Activated CD8-positive, alpha-beta memory T cell treated with anti-CD3 and anti-CD28 coated beads, Interleukin-2, amount 10 ng/mL, durations not matched to agents 7 days and 5 days (primary cell): ENCODE measurements at regions not wholly inside any gene's neighbourhood (a gene's known extent, or its start where the extent isn't known, plus 50 kb on each side); places are given as distances from the start of the nearest gene placed in this dataset.
"Not testable (repeated sequence)": the region's sequence is repeated elsewhere in the genome, so short reads cannot be mapped to it uniquely, and the experiment has no call there.

Experiments used
- ATAC-seq: fragments of 150-1000 bp; cut with Tn5 transposase; one replicate; pipeline ENCODE4 v1.10.0; 2021; ENCODE audit warnings: moderate library complexity
- CTCF ChIA-PET: fragments of 350-600 bp; sonication (Branson Sonifier 250); formaldehyde crosslinking; loops from one replicate; lab custom pipeline; 2021; ENCODE audit warnings: antibody characterized with exemption; lab: Charles Lee
- DNase-seq: peaks from one replicate; pipeline ENCODE4 v3.0.0-alpha.2; 2020
- H3K27ac Mint-ChIP-seq: one replicate; pipeline ENCODE4 v1.8.0; 2021; ENCODE audit warnings: mild to moderate bottlenecking, mixed read lengths
- H3K27me3 Mint-ChIP-seq: one replicate; pipeline ENCODE4 v1.8.0; 2021; ENCODE audit warnings: mixed read lengths
- H3K36me3 Mint-ChIP-seq: one replicate; pipeline ENCODE4 v1.8.0; 2021; ENCODE audit warnings: mild to moderate bottlenecking, mixed read lengths
- H3K4me1 Mint-ChIP-seq: one replicate; pipeline ENCODE4 v1.8.0; 2021; ENCODE audit warnings: mixed read lengths
- H3K4me3 Mint-ChIP-seq: one replicate; pipeline ENCODE4 v1.8.0; 2021; ENCODE audit warnings: mild to moderate bottlenecking, moderate library complexity, mixed read lengths
- H3K9me3 Mint-ChIP-seq: one replicate; pipeline ENCODE4 v1.8.0; 2022; ENCODE audit warnings: low read depth, mixed read lengths

- Mint-ChIP-seq H3K36me3 (peaks cover 2% of the 10 kb centered on the region), H3K4me1 (no peaks in the 10 kb centered on the region), H3K4me3 (no peak overlapping the region), H3K27me3 (no peaks in the 10 kb centered on the region), H3K27ac (no peak overlapping the region), H3K9me3 (peaks cover 18% of the 10 kb centered on the region)
- CTCF ChIA-PET = no interaction called here
- DNase-seq = no peak
- ATAC-seq = no peak
Observed at GRCh38 chr5:2542026-2542425, 209.5 kb downstream of the IRX2 start.

GRCh38 chr5:2538169-2538568, 213.3 kb downstream of the IRX2 start:
- no peak for ATAC-seq
- peaks cover 2% of the 10 kb centered on the region for H3K36me3 Mint-ChIP-seq
- no peak for DNase-seq
- no peak overlapping the region for H3K4me3 Mint-ChIP-seq
- peaks cover 18% of the 10 kb centered on the region for H3K9me3 Mint-ChIP-seq
- H3K27ac Mint-ChIP-seq = no peak overlapping the region
- H3K27me3 Mint-ChIP-seq = no peaks in the 10 kb centered on the region
- H3K4me1 Mint-ChIP-seq = no peaks in the 10 kb centered on the region
- CTCF ChIA-PET = no interaction called here

- Mint-ChIP-seq H3K9me3 (peaks cover 18% of the 10 kb centered on the region), H3K27ac (no peak overlapping the region), H3K36me3 (peaks cover 2% of the 10 kb centered on the region), H3K27me3 (no peaks in the 10 kb centered on the region), H3K4me3 (no peak overlapping the region), H3K4me1 (no peaks in the 10 kb centered on the region)
- CTCF ChIA-PET = no interaction called here
- DNase-seq (no peak), ATAC-seq (no peak)
Observed at GRCh38 chr5:2537378-2538145, 213.9 kb downstream of the IRX2 start.

GRCh38 chr5:2536632-2537377, 214.7 kb downstream of the IRX2 start:
- Mint-ChIP-seq H3K27ac (no peak overlapping the region), H3K9me3 (peaks cover 17% of the 10 kb centered on the region), H3K4me1 (no peaks in the 10 kb centered on the region), H3K36me3 (peaks cover 2% of the 10 kb centered on the region), H3K27me3 (no peaks in the 10 kb centered on the region), H3K4me3 (no peak overlapping the region)
- ATAC-seq (no peak), DNase-seq (no peak)
- CTCF ChIA-PET = no interaction called here

GRCh38 chr5:2534970-2535369, 216.5 kb downstream of the IRX2 start:
- no peaks in the 10 kb centered on the region for H3K27me3 Mint-ChIP-seq
- H3K27ac Mint-ChIP-seq = no peak overlapping the region
- peaks cover 1% of the 10 kb centered on the region for H3K36me3 Mint-ChIP-seq
- peaks cover 7% of the 10 kb centered on the region for H3K9me3 Mint-ChIP-seq
- no peak overlapping the region for H3K4me3 Mint-ChIP-seq
- no peak for ATAC-seq
- DNase-seq = no peak
- CTCF ChIA-PET = no interaction called here
- no peaks in the 10 kb centered on the region for H3K4me1 Mint-ChIP-seq

- no peak overlapping the region for H3K4me3 Mint-ChIP-seq
- H3K36me3 Mint-ChIP-seq = no peaks in the 10 kb centered on the region
- DNase-seq = no peak
- ATAC-seq = no peak
- CTCF ChIA-PET = no interaction called here
- no peak overlapping the region for H3K27ac Mint-ChIP-seq
- no peaks in the 10 kb centered on the region for H3K4me1 Mint-ChIP-seq
- no peaks in the 10 kb centered on the region for H3K27me3 Mint-ChIP-seq
- peaks cover 3% of the 10 kb centered on the region for H3K9me3 Mint-ChIP-seq
Observed at GRCh38 chr5:2534251-2534650, 217.2 kb downstream of the IRX2 start.

- H3K9me3 Mint-ChIP-seq, H3K27ac Mint-ChIP-seq, ATAC-seq, H3K36me3 Mint-ChIP-seq, DNase-seq, H3K4me3 Mint-ChIP-seq, CTCF ChIA-PET, H3K27me3 Mint-ChIP-seq, H3K4me1 Mint-ChIP-seq: not testable (repeated sequence)
Observed at GRCh38 chr5:2533848-2534247, 217.6 kb downstream of the IRX2 start.

GRCh38 chr5:2532809-2533208, 218.7 kb downstream of the IRX2 start:
- Mint-ChIP-seq H3K27ac (no peak overlapping the region), H3K27me3 (no peaks in the 10 kb centered on the region), H3K4me1 (no peaks in the 10 kb centered on the region), H3K4me3 (no peak overlapping the region), H3K36me3 (no peaks in the 10 kb centered on the region), H3K9me3 (peaks cover 3% of the 10 kb centered on the region)
- ATAC-seq (no peak), DNase-seq (no peak)
- CTCF ChIA-PET = no interaction called here

- CTCF ChIA-PET = no interaction called here
- H3K9me3 Mint-ChIP-seq = peaks cover 3% of the 10 kb centered on the region
- H3K4me3 Mint-ChIP-seq = no peak overlapping the region
- H3K27me3 Mint-ChIP-seq = no peaks in the 10 kb centered on the region
- no peak overlapping the region for H3K27ac Mint-ChIP-seq
- no peak for DNase-seq
- no peak for ATAC-seq
- H3K4me1 Mint-ChIP-seq = no peaks in the 10 kb centered on the region
- no peaks in the 10 kb centered on the region for H3K36me3 Mint-ChIP-seq
Observed at GRCh38 chr5:2531318-2531717, 220.2 kb downstream of the IRX2 start.

- H3K4me1 Mint-ChIP-seq = no peaks in the 10 kb centered on the region
- H3K27ac Mint-ChIP-seq = no peak overlapping the region
- H3K27me3 Mint-ChIP-seq = no peaks in the 10 kb centered on the region
- H3K9me3 Mint-ChIP-seq = peaks cover 6% of the 10 kb centered on the region
- DNase-seq (no peak), ATAC-seq (no peak)
- H3K36me3 Mint-ChIP-seq = no peaks in the 10 kb centered on the region
- CTCF ChIA-PET = no interaction called here
- H3K4me3 Mint-ChIP-seq = no peak overlapping the region
Observed at GRCh38 chr5:2530609-2531008, 220.9 kb downstream of the IRX2 start.

- Mint-ChIP-seq H3K4me1 (no peaks in the 10 kb centered on the region), H3K27me3 (no peaks in the 10 kb centered on the region), H3K36me3 (no peaks in the 10 kb centered on the region), H3K9me3 (peaks cover 8% of the 10 kb centered on the region), H3K4me3 (no peak overlapping the region), H3K27ac (no peak overlapping the region)
- CTCF ChIA-PET = no interaction called here
- ATAC-seq (no peak), DNase-seq (no peak)
Observed at GRCh38 chr5:2529371-2530092, 221.9 kb downstream of the IRX2 start.

GRCh38 chr5:2525351-2525750, 226.1 kb downstream of the IRX2 start:
- CTCF ChIA-PET = no interaction called here
- Mint-ChIP-seq H3K4me1 (no peaks in the 10 kb centered on the region), H3K4me3 (no peak overlapping the region), H3K27ac (no peak overlapping the region), H3K36me3 (no peaks in the 10 kb centered on the region), H3K27me3 (no peaks in the 10 kb centered on the region), H3K9me3 (peaks cover 11% of the 10 kb centered on the region)
- ATAC-seq = no peak
- DNase-seq = no peak

- H3K27ac Mint-ChIP-seq = no peak overlapping the region
Observed at GRCh38 chr5:2524620-2525019, 226.9 kb downstream of the IRX2 start.

GRCh38 chr5:2523180-2523579, 228.3 kb downstream of the IRX2 start:
- DNase-seq (no peak), ATAC-seq (no peak)
- H3K27ac Mint-ChIP-seq = no peak overlapping the region
- no peaks in the 10 kb centered on the region for H3K27me3 Mint-ChIP-seq
- H3K4me1 Mint-ChIP-seq = no peaks in the 10 kb centered on the region
- H3K9me3 Mint-ChIP-seq = peaks cover 11% of the 10 kb centered on the region
- CTCF ChIA-PET = no interaction called here
- H3K4me3 Mint-ChIP-seq = no peak overlapping the region
- H3K36me3 Mint-ChIP-seq = no peaks in the 10 kb centered on the region

More at GRCh38 chr5:2524620-2525019, 226.9 kb downstream of the IRX2 start:
- Mint-ChIP-seq H3K4me3 (no peak overlapping the region), H3K27me3 (no peaks in the 10 kb centered on the region), H3K4me1 (no peaks in the 10 kb centered on the region), H3K36me3 (no peaks in the 10 kb centered on the region), H3K9me3 (peaks cover 11% of the 10 kb centered on the region)
- DNase-seq (no peak), ATAC-seq (no peak)
- CTCF ChIA-PET = no interaction called here
